GM23338 (cell line): ENCODE measurements at regions not wholly inside any gene's neighbourhood (a gene's known extent, or its start where the extent isn't known, plus 50 kb on each side); places are given as distances from the start of the nearest gene placed in this dataset.

Source experiments
- CREB1 ChIP-seq: fragments of 250-450 bp; sonication (Bioruptor Pico); IDR thresholded peaks from 2 replicates; pipeline ENCODE4 v1.5.0; 2020; ENCODE audit warnings: low read depth, mild to moderate bottlenecking, moderate library complexity
- EZH2 ChIP-seq: fragments of 200-600 bp; sonication (generic); IDR thresholded peaks from one replicate; pipeline ENCODE4 v1.8.0; 2017; ENCODE audit warnings: antibody characterized with exemption, mild to moderate bottlenecking, low read depth; ENCODE audit not compliant: unreplicated experiment
- EZH2phosphoT487 ChIP-seq: fragments of 200-600 bp; sonication (generic); IDR thresholded peaks from one replicate; pipeline ENCODE4 v1.8.1; 2018; ENCODE audit warnings: antibody characterized with exemption; ENCODE audit not compliant: unreplicated experiment
- POLR2AphosphoS5 ChIP-seq: IDR thresholded peaks from 2 replicates; pipeline ENCODE4 v1.6.1; 2016; ENCODE audit warnings: antibody characterized with exemption, low read depth
- STAT1 ChIP-seq: IDR thresholded peaks from one replicate; pipeline ENCODE4 v1.6.1; 2016; ENCODE audit warnings: antibody characterized with exemption; ENCODE audit not compliant: unreplicated experiment
- ZNF114 ChIP-seq: fragments of 250-450 bp; sonication (Bioruptor Pico); IDR thresholded peaks from 2 replicates; pipeline ENCODE4 v1.5.0; 2020; ENCODE audit warnings: mild to moderate bottlenecking, moderate library complexity
- TF ChIP-seq, protein P1 (sequence below): IDR thresholded peaks from one replicate; pipeline ENCODE4 v1.6.1; 2018; ENCODE audit warnings: antibody characterized with exemption; ENCODE audit not compliant: unreplicated experiment
- TF ChIP-seq, protein P2 (sequence below), 2 experiments: fragments of 200-600 bp in 1 of 2; sonication (generic) in 1 of 2; conservative IDR thresholded peaks; 2 replicates each; pipeline versions ENCODE4 v1.5.1 to v1.6.1; 2016 to 2017; ENCODE audit warnings: antibody characterized with exemption in 2 of 2, low read depth in 2 of 2, mild to moderate bottlenecking in 2 of 2, moderate library complexity in 1 of 2
- TF ChIP-seq, protein P3 (sequence below): IDR thresholded peaks from 2 replicates; pipeline ENCODE4 v1.6.1; 2016; ENCODE audit warnings: antibody characterized with exemption

DNA sequence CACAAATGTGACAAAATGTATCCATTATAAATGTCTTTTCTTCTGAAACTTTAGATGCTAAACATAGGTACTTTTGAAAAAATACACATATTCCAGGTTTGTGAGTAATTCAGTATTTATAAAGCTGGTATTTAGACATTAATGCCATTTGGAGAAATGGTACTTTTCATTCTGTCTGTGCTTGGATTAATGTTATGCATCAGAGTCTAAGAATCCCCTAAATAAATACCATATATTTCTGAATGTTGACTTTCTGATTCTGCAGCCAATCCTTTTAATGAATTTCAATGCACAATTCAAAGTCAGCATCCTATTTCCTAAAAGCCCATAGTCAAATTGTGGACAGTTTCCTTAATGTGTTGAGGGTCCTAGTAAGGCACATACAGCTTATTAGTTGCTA lies 145.0 kb downstream of the DKK1 start:
- TF ChIP-seq, protein P1, sequence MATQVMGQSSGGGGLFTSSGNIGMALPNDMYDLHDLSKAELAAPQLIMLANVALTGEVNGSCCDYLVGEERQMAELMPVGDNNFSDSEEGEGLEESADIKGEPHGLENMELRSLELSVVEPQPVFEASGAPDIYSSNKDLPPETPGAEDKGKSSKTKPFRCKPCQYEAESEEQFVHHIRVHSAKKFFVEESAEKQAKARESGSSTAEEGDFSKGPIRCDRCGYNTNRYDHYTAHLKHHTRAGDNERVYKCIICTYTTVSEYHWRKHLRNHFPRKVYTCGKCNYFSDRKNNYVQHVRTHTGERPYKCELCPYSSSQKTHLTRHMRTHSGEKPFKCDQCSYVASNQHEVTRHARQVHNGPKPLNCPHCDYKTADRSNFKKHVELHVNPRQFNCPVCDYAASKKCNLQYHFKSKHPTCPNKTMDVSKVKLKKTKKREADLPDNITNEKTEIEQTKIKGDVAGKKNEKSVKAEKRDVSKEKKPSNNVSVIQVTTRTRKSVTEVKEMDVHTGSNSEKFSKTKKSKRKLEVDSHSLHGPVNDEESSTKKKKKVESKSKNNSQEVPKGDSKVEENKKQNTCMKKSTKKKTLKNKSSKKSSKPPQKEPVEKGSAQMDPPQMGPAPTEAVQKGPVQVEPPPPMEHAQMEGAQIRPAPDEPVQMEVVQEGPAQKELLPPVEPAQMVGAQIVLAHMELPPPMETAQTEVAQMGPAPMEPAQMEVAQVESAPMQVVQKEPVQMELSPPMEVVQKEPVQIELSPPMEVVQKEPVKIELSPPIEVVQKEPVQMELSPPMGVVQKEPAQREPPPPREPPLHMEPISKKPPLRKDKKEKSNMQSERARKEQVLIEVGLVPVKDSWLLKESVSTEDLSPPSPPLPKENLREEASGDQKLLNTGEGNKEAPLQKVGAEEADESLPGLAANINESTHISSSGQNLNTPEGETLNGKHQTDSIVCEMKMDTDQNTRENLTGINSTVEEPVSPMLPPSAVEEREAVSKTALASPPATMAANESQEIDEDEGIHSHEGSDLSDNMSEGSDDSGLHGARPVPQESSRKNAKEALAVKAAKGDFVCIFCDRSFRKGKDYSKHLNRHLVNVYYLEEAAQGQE, result no peak
- TF ChIP-seq EZH2, result no peak
- TF ChIP-seq, protein P2, sequence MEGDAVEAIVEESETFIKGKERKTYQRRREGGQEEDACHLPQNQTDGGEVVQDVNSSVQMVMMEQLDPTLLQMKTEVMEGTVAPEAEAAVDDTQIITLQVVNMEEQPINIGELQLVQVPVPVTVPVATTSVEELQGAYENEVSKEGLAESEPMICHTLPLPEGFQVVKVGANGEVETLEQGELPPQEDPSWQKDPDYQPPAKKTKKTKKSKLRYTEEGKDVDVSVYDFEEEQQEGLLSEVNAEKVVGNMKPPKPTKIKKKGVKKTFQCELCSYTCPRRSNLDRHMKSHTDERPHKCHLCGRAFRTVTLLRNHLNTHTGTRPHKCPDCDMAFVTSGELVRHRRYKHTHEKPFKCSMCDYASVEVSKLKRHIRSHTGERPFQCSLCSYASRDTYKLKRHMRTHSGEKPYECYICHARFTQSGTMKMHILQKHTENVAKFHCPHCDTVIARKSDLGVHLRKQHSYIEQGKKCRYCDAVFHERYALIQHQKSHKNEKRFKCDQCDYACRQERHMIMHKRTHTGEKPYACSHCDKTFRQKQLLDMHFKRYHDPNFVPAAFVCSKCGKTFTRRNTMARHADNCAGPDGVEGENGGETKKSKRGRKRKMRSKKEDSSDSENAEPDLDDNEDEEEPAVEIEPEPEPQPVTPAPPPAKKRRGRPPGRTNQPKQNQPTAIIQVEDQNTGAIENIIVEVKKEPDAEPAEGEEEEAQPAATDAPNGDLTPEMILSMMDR (conservative IDR thresholded peaks at IDR 0.05; ENCODE audit: low read depth in 2 of 2), result no peak
- TF ChIP-seq POLR2AphosphoS5, result no peak
- no peak for TF ChIP-seq STAT1
- no peak for TF ChIP-seq EZH2phosphoT487
- TF ChIP-seq ZNF114 (CRISPR knock-in tag), result no peak
- TF ChIP-seq, protein P3, sequence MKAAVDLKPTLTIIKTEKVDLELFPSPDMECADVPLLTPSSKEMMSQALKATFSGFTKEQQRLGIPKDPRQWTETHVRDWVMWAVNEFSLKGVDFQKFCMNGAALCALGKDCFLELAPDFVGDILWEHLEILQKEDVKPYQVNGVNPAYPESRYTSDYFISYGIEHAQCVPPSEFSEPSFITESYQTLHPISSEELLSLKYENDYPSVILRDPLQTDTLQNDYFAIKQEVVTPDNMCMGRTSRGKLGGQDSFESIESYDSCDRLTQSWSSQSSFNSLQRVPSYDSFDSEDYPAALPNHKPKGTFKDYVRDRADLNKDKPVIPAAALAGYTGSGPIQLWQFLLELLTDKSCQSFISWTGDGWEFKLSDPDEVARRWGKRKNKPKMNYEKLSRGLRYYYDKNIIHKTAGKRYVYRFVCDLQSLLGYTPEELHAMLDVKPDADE, result no peak
- no peak for TF ChIP-seq CREB1 (CRISPR knock-in tag)
